CD4-positive, CD25-positive, alpha-beta regulatory T cell (primary cell): ENCODE measurements at regions not wholly inside any gene's neighbourhood (a gene's known extent, or its start where the extent isn't known, plus 50 kb on each side); places are given as distances from the start of the nearest gene placed in this dataset.
A peak's percentile ranks its signal among the peaks of the same experiment; 100 is the strongest.

Experiments used
- ATAC-seq, 2 donors: fragments of 150-1000 bp; cut with Tn5 transposase; one replicate each; pipeline ENCODE4 v1.10.0; 2021; ENCODE audit warnings: low read depth in 2 of 2, moderate number of reproducible peaks in 2 of 2, moderate library complexity in 1 of 2
- DNase-seq, 3 donors: peaks; one replicate each; pipeline versions ENCODE4 v3.0.0 to v3.0.0-alpha.2; 2012 to 2022; ENCODE audit warnings: mixed read lengths in 1 of 3
- H3K27ac ChIP-seq: one replicate; pipeline ENCODE4 v1.7.0; 2013; ENCODE audit warnings: mild to moderate bottlenecking, low read length; ENCODE audit not compliant: insufficient read depth, poor library complexity, severe bottlenecking
- H3K27me3 ChIP-seq: one replicate; pipeline ENCODE4 v1.7.0; 2013; ENCODE audit warnings: low read length; ENCODE audit not compliant: control insufficient read depth, insufficient read depth
- H3K36me3 ChIP-seq: one replicate; pipeline ENCODE4 v1.7.0; 2013; ENCODE audit warnings: mild to moderate bottlenecking, low read length, moderate library complexity; ENCODE audit not compliant: control insufficient read depth, insufficient read depth
- H3K4me1 ChIP-seq: 2 replicates; pipeline ENCODE4 v1.7.0; 2013; ENCODE audit warnings: mild to moderate bottlenecking, low read length; ENCODE audit not compliant: insufficient read depth, control insufficient read depth, poor library complexity, severe bottlenecking
- H3K4me3 ChIP-seq: one replicate; pipeline ENCODE4 v1.7.0; 2013; ENCODE audit warnings: low read depth, mild to moderate bottlenecking, low read length, moderate library complexity
- H3K9me3 ChIP-seq, 2 experiments: 1 replicate in 1 of 2; 2 replicates in 1 of 2; pipeline ENCODE4 v1.7.0; 2013; ENCODE audit warnings: low read length in 2 of 2, mild to moderate bottlenecking in 1 of 2, moderate library complexity in 1 of 2; ENCODE audit not compliant: control insufficient read depth in 2 of 2
- H3K27ac Mint-ChIP-seq, 3 donors: one replicate each; pipeline ENCODE4 v1.8.0; 2020 to 2022; ENCODE audit warnings: mild to moderate bottlenecking in 3 of 3, mixed read lengths in 3 of 3, moderate library complexity in 2 of 3
- H3K27me3 Mint-ChIP-seq: one replicate; pipeline ENCODE4 v1.8.0; 2022; ENCODE audit warnings: mild to moderate bottlenecking, mixed read lengths
- H3K36me3 Mint-ChIP-seq: one replicate; pipeline ENCODE4 v1.8.0; 2020; ENCODE audit warnings: mixed read lengths
- H3K4me1 Mint-ChIP-seq, 4 donors: one replicate each; pipeline ENCODE4 v1.8.0; 2020 to 2022; ENCODE audit warnings: mixed read lengths in 4 of 4, mild to moderate bottlenecking in 1 of 4
- H3K4me3 Mint-ChIP-seq, 4 donors: one replicate each; pipeline ENCODE4 v1.8.0; 2020 to 2022; ENCODE audit warnings: mild to moderate bottlenecking in 4 of 4, mixed read lengths in 4 of 4, moderate library complexity in 3 of 4
- H3K9me3 Mint-ChIP-seq, 7 donors: one replicate each; pipeline ENCODE4 v1.8.0; 2020 to 2022; ENCODE audit warnings: mixed read lengths in 7 of 7, mild to moderate bottlenecking in 3 of 7, moderate library complexity in 2 of 7

DNA sequence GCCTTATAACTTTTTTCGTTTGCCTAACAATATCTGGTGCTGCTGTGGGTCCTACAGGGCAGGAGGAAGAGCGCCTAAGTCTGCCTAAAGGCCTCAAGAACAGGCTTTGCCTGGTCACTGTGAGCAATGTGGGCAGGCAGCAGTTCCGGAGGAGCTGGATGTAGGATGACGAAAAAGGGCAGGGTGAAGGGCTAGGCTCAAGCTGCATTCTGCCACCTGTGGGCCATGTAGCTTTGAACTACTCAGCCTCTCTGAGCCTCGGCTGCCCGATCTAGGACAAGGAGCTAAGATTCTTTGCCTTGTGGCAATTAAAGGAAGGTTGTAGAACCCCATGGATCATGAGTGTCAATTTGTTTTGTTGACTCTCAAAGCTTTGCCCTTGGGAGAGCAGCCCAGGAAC is 57.1 kb upstream of the MAMLD1 start:
- no peaks in the 10 kb centered on the region for H3K36me3 Mint-ChIP-seq
- H3K27me3 Mint-ChIP-seq: no peaks in the 10 kb centered on the region
- no peaks in the 10 kb centered on the region for H3K4me1 ChIP-seq
- no peak overlapping the region for H3K4me3 Mint-ChIP-seq
- H3K9me3 ChIP-seq: no peaks in the 10 kb centered on the region
- H3K9me3 Mint-ChIP-seq: no peaks in the 10 kb centered on the region
- no peak overlapping the region for H3K27ac Mint-ChIP-seq
- ATAC-seq (no peak), DNase-seq (no peak)
- H3K4me3 ChIP-seq: no peak overlapping the region
- no peaks in the 10 kb centered on the region for H3K27me3 ChIP-seq
- no peaks in the 10 kb centered on the region for H3K4me1 Mint-ChIP-seq
- H3K36me3 ChIP-seq: no peaks in the 10 kb centered on the region
- H3K27ac ChIP-seq: no peak overlapping the region

DNA sequence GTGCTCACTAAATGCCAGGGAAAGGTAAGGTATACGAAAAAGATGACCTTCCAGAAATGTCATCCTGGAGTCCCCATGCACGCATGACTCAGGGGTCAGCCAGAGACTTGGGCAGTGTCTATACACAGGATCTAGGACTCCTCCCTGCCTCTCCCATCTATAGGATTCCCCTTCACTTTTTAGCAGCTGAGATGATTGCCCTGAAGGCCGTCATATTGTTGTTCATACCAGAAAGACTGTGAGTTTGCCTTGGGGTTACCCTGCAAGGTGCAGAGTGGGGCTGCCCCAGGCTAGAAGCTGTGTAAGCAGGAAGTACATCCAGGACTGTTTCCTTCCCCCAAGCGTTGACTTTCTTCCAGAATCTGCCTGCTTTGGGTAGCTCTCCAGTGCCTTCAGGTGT is 55.1 kb upstream of the MAMLD1 start:
- H3K4me1 ChIP-seq: no peaks in the 10 kb centered on the region
- H3K27me3 Mint-ChIP-seq: no peaks in the 10 kb centered on the region
- no peaks in the 10 kb centered on the region for H3K9me3 Mint-ChIP-seq
- H3K9me3 ChIP-seq: no peaks in the 10 kb centered on the region
- no peaks in the 10 kb centered on the region for H3K36me3 Mint-ChIP-seq
- H3K4me1 Mint-ChIP-seq: no peaks in the 10 kb centered on the region
- ATAC-seq (no peak), DNase-seq (peak in 1 of 3 donors; percentile 5)
- no peak overlapping the region for H3K27ac ChIP-seq
- H3K27me3 ChIP-seq: no peaks in the 10 kb centered on the region
- no peak overlapping the region for H3K4me3 ChIP-seq
- no peaks in the 10 kb centered on the region for H3K36me3 ChIP-seq
- H3K4me3 Mint-ChIP-seq: no peak overlapping the region
- H3K27ac Mint-ChIP-seq: no peak overlapping the region

DNA sequence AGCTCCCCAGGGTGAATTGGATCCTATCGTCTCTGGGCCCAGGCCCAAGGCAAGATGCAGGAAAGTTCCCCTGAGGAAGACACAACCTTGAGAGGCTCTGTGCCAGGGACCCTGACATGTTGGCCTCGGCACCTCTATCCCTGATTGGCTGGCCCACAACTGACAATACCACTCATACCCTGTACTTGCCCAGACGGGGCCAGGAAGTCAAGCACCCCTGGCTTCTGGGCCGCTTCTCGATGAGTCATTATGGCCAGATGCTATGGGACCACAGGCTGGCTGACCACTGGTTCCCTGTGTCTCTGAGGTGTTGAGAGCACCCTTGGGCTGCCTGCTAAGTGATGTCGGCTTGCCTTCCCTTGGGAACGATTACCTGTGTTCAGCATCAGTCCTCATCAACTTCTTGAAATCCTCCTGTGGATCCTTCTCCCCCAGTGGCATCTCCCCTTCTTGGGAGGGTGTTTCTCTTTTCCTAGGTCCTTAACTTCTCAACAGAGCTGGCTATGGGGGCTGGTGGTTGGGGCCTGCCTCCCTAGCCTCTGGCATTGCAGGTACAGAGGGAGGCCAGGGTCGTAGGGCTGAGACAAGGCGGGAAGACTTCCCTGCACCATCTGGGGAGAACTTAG is 54.5 kb upstream of the MAMLD1 start:
- H3K4me1 ChIP-seq: no peaks in the 10 kb centered on the region
- no peaks in the 10 kb centered on the region for H3K9me3 ChIP-seq
- H3K36me3 ChIP-seq: no peaks in the 10 kb centered on the region
- Mint-ChIP-seq H3K36me3 (no peaks in the 10 kb centered on the region), H3K9me3 (no peaks in the 10 kb centered on the region), H3K27me3 (no peaks in the 10 kb centered on the region), H3K4me3 (no peak overlapping the region), H3K27ac (no peak overlapping the region), H3K4me1 (no peaks in the 10 kb centered on the region)
- no peak overlapping the region for H3K4me3 ChIP-seq
- ATAC-seq (no peak), DNase-seq (no peak)
- H3K27ac ChIP-seq: no peak overlapping the region
- no peaks in the 10 kb centered on the region for H3K27me3 ChIP-seq

DNA sequence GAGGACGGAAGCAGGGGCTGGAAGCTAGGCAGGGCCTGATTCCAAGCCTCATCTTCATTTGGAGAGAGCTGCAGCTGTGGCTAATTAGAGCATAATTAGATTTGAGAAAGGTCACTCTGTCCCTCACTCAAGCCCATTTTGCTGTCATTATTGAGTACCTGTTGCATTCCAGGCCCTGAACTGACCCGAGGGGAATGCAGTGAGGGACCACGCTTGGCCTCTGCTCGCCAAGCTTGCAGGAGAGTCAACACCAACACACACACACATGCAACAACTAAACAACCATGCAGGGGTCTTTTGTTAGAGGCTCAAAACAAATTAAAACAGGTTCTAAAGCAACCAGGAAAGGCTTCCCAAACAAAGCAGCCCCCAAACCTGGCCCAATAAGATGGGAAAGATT is 52.7 kb upstream of the MAMLD1 start:
- ATAC-seq (no peak), DNase-seq (no peak)
- no peak overlapping the region for H3K27ac Mint-ChIP-seq
- H3K27me3 Mint-ChIP-seq: no peaks in the 10 kb centered on the region
- H3K4me1 ChIP-seq: no peaks in the 10 kb centered on the region
- no peak overlapping the region for H3K4me3 ChIP-seq
- H3K27ac ChIP-seq: no peak overlapping the region
- H3K4me1 Mint-ChIP-seq: no peaks in the 10 kb centered on the region
- H3K36me3 ChIP-seq: no peaks in the 10 kb centered on the region
- H3K9me3 Mint-ChIP-seq: no peaks in the 10 kb centered on the region
- no peaks in the 10 kb centered on the region for H3K36me3 Mint-ChIP-seq
- no peak overlapping the region for H3K4me3 Mint-ChIP-seq
- no peaks in the 10 kb centered on the region for H3K27me3 ChIP-seq
- no peaks in the 10 kb centered on the region for H3K9me3 ChIP-seq

DNA sequence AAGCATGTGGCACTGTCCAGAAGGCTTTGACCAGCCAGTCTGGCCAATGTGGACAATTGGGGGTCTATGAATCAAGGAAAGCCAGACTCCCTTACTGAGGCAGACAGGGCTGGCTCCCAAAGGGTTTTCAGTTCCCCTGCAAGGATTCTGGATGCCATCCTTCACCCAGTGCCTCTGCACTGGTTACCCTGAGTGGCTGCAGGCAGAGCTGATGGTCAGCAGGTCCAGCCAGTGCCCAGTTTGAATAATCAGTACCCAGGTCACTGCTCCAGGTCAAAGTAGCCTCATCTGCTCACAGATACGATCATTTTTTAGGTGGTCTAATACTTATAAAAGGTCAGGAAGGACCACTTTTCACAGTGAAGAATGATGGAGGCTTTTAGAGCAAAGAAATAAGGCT is 52.2 kb upstream of the MAMLD1 start:
- ATAC-seq (no peak), DNase-seq (no peak)
- no peaks in the 10 kb centered on the region for H3K4me1 ChIP-seq
- no peaks in the 10 kb centered on the region for H3K36me3 Mint-ChIP-seq
- no peaks in the 10 kb centered on the region for H3K27me3 ChIP-seq
- no peaks in the 10 kb centered on the region for H3K9me3 Mint-ChIP-seq
- no peak overlapping the region for H3K27ac ChIP-seq
- no peak overlapping the region for H3K4me3 Mint-ChIP-seq
- no peak overlapping the region for H3K4me3 ChIP-seq
- no peaks in the 10 kb centered on the region for H3K36me3 ChIP-seq
- no peak overlapping the region for H3K27ac Mint-ChIP-seq
- H3K27me3 Mint-ChIP-seq: no peaks in the 10 kb centered on the region
- no peaks in the 10 kb centered on the region for H3K9me3 ChIP-seq
- H3K4me1 Mint-ChIP-seq: no peaks in the 10 kb centered on the region

DNA sequence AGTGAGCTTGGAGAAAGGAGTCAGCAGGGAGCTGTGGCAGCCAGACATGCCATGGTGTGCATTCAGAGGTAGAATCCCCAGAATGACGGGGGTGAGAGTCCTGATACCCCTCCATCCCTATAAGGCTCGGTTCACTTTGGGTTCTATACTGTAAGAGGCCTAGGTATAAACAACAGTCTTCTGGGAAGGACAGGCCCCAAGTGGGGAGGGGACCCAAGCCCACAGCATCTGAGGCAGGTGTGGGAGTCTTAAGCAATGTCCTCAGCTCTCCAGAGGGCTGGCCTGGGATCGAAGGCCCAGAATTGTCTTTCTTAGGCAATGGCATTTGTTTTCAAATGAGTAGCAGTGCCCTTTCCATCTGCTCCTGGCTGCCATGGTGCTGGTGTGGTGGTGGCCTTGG is 50.2 kb upstream of the MAMLD1 start:
- no peaks in the 10 kb centered on the region for H3K36me3 ChIP-seq
- no peak for ATAC-seq
- H3K27ac Mint-ChIP-seq: no peak overlapping the region
- no peaks in the 10 kb centered on the region for H3K9me3 ChIP-seq
- H3K27ac ChIP-seq: no peak overlapping the region
- H3K4me3 ChIP-seq: no peak overlapping the region
- H3K27me3 Mint-ChIP-seq: peaks cover 5% of the 10 kb centered on the region
- no peak for DNase-seq
- no peaks in the 10 kb centered on the region for H3K27me3 ChIP-seq
- H3K36me3 Mint-ChIP-seq: no peaks in the 10 kb centered on the region
- peaks cover 0 to 1% (median 0%) of the 10 kb centered on the region in 7 donors for H3K9me3 Mint-ChIP-seq
- no peaks in the 10 kb centered on the region for H3K4me1 Mint-ChIP-seq
- no peaks in the 10 kb centered on the region for H3K4me1 ChIP-seq
- no peak overlapping the region for H3K4me3 Mint-ChIP-seq
